Fibroblast of lung (primary cell): ENCODE measurements at regions not wholly inside any gene's neighbourhood (a gene's known extent, or its start where the extent isn't known, plus 50 kb on each side); places are given as distances from the start of the nearest gene placed in this dataset.
A peak's percentile ranks its signal among the peaks of the same experiment; 100 is the strongest.

ENCODE experiments used
- DNase-seq, 2 donors: peaks; one replicate each; pipeline versions ENCODE4 v3.0.0 to v3.0.0-alpha.2; 2010; ENCODE audit warnings: low read depth in 2 of 2
- H2AFZ ChIP-seq: 2 replicates; pipeline ENCODE4 v1.5.1; 2012; ENCODE audit warnings: low read length, control low read depth, inconsistent platforms
- H3K27ac ChIP-seq: 2 replicates; pipeline ENCODE4 v1.5.1; 2011; ENCODE audit warnings: low read length, control low read depth; ENCODE audit not compliant: insufficient read depth
- H3K27me3 ChIP-seq: 2 replicates; pipeline ENCODE4 v1.5.1; 2011; ENCODE audit warnings: mild to moderate bottlenecking, low read length; ENCODE audit not compliant: control insufficient read depth, insufficient read depth
- H3K36me3 ChIP-seq: 2 replicates; pipeline ENCODE4 v1.5.1; 2011; ENCODE audit warnings: low read length; ENCODE audit not compliant: control insufficient read depth, insufficient read depth
- H3K4me1 ChIP-seq: 2 replicates; pipeline ENCODE4 v1.5.1; 2011; ENCODE audit warnings: low read length; ENCODE audit not compliant: control insufficient read depth, insufficient read depth; ENCODE audit errors: extremely low read depth
- H3K4me2 ChIP-seq: 2 replicates; pipeline ENCODE4 v1.5.1; 2011; ENCODE audit warnings: low read length, control low read depth; ENCODE audit not compliant: insufficient read depth; ENCODE audit errors: extremely low read depth
- H3K4me3 ChIP-seq, 4 experiments: fragments of 200-600 bp in 1 of 4; sonication (generic) in 1 of 4; replicated peaks in 1 of 4; 2 replicates each; pipeline ENCODE4 v1.5.1; 2011 to 2016; ENCODE audit warnings: low read length in 4 of 4, low read depth in 3 of 4, mild to moderate bottlenecking in 3 of 4, control low read depth in 2 of 4, inconsistent platforms in 1 of 4, mixed read lengths in 1 of 4; ENCODE audit not compliant: insufficient read depth in 1 of 4; ENCODE audit errors: control extremely low read depth in 1 of 4
- H3K79me2 ChIP-seq: 2 replicates; pipeline ENCODE4 v1.5.1; 2012; ENCODE audit warnings: mild to moderate bottlenecking, low read length, inconsistent platforms; ENCODE audit not compliant: control insufficient read depth, insufficient read depth
- H3K9ac ChIP-seq: 2 replicates; pipeline ENCODE4 v1.5.1; 2011; ENCODE audit warnings: mild to moderate bottlenecking, low read length, control low read depth; ENCODE audit not compliant: insufficient read depth
- H3K9me3 ChIP-seq: 2 replicates; pipeline ENCODE4 v1.5.1; 2012; ENCODE audit warnings: low read depth, low read length; ENCODE audit not compliant: control insufficient read depth, insufficient read depth
- H4K20me1 ChIP-seq: 2 replicates; pipeline ENCODE4 v1.5.1; 2011; ENCODE audit warnings: low read length; ENCODE audit not compliant: control insufficient read depth, insufficient read depth; ENCODE audit errors: extremely low read depth
- EZH2 ChIP-seq: IDR thresholded peaks from 2 replicates; pipeline ENCODE4 v1.5.1; 2012; ENCODE audit warnings: low read length, control low read depth, mild to moderate bottlenecking; ENCODE audit errors: missing control alignments
- TF ChIP-seq, protein P1 (sequence below), 2 donors: IDR thresholded peaks in 1 of 2; conservative IDR thresholded peaks in 1 of 2; 1 replicate in 1 of 2; 2 replicates in 1 of 2; pipeline ENCODE4 v1.5.1; 2011 to 2012; ENCODE audit warnings: low read length in 2 of 2, control low read depth in 1 of 2, inconsistent platforms in 1 of 2, low read depth in 1 of 2, mild to moderate bottlenecking in 1 of 2

DNA sequence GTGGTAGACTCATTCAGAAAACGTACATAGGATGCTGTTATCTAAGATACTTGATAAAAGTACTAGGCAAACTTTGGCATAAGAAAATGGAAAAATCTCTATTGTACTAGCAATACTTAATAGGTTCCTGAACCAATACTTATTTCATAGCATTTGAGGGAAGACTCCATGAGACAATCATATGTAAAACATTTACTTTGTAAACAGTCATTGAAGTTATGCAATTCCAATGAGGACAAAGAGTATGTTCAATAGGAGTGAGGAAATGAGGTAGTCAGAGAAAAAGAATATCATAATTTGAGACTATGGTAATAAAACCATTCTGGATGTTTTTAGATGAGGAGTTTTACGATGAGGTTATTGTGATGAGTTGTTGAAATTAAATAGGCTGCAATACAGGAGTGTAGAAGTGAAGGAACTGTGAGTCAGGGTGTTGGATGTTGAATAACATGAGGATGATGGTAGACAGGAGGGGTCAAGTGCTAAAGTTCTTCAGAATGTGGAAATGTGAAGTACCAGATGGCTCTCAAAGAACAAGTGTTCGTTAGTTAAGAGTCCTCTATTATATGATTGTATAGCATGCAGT lies 397.9 kb downstream of the PPP3CA start:
- peak in 1 of 2 donors; percentile 41 for DNase-seq
- no peaks in the 10 kb centered on the region for H3K27me3 ChIP-seq
- no peak for TF ChIP-seq EZH2
- TF ChIP-seq, protein P1, sequence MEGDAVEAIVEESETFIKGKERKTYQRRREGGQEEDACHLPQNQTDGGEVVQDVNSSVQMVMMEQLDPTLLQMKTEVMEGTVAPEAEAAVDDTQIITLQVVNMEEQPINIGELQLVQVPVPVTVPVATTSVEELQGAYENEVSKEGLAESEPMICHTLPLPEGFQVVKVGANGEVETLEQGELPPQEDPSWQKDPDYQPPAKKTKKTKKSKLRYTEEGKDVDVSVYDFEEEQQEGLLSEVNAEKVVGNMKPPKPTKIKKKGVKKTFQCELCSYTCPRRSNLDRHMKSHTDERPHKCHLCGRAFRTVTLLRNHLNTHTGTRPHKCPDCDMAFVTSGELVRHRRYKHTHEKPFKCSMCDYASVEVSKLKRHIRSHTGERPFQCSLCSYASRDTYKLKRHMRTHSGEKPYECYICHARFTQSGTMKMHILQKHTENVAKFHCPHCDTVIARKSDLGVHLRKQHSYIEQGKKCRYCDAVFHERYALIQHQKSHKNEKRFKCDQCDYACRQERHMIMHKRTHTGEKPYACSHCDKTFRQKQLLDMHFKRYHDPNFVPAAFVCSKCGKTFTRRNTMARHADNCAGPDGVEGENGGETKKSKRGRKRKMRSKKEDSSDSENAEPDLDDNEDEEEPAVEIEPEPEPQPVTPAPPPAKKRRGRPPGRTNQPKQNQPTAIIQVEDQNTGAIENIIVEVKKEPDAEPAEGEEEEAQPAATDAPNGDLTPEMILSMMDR (conservative IDR thresholded peaks at IDR 0.05 in 1 of 2, IDR thresholded peaks at IDR 0.05 in 1 of 2; ENCODE audit: low read depth in 1 of 2, low read length in 2 of 2) = no peak

DNA sequence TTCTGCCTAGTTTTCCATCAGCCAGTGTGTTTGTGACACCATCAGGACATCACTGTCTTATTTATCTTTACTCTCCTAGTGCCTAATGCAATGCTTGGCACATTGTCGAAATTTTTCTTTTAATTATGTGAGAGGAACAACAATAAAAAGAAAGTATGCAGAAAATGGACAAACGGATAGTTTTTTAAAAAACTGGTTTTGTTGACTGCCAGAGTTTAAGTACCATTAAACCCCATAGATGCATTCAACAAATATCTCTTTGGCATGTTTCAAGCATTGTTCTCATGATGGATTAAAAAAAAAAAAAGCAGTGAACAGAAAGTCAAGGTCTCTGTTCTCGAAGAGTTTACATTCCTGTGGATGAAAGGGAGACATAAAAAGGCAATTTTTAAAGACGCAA lies 398.4 kb downstream of the PPP3CA start:
- DNase-seq = peak in 1 of 2 donors; percentile 21

More for the DNA sequence above, 397.9 kb downstream of the PPP3CA start:
- H3K79me2 ChIP-seq = no peaks in the 10 kb centered on the region
- H3K9ac ChIP-seq = no peak overlapping the region
- H3K9me3 ChIP-seq = no peaks in the 10 kb centered on the region
- H3K27ac ChIP-seq = no peak overlapping the region
- no peaks in the 10 kb centered on the region for H3K4me1 ChIP-seq
- no peaks in the 10 kb centered on the region for H4K20me1 ChIP-seq
- no peak overlapping the region for H3K4me3 ChIP-seq
- H3K4me2 ChIP-seq = no peak overlapping the region
- H3K36me3 ChIP-seq = no peaks in the 10 kb centered on the region
- no peak overlapping the region for H2AFZ ChIP-seq

DNA sequence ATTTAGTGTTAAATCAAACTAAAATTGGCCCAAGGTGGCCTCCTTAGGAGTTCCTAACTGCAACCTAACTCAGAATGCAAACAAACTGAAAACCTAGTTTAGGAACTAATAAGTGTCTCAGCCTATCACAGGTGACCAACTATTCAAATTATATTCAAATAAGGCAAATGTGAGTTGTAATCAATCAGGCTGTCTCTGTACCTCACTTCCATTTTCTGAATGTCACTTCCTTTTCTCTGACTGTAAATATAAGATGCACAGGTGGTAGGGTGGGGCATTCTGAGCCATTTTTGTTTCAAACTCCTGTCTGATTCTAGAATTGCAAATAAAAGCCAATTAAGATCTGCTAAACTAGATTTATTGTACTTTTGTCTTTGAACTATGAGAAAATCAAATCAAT lies 401.5 kb downstream of the PPP3CA start:
- no peak overlapping the region for H3K4me3 ChIP-seq
- no peak for TF ChIP-seq EZH2
- TF ChIP-seq, protein P1 (conservative IDR thresholded peaks at IDR 0.05 in 1 of 2, IDR thresholded peaks at IDR 0.05 in 1 of 2; ENCODE audit: low read depth in 1 of 2, low read length in 2 of 2) = no peak
- no peak for DNase-seq

More for the DNA sequence above, 398.4 kb downstream of the PPP3CA start:
- H3K79me2 ChIP-seq = no peaks in the 10 kb centered on the region
- H3K27ac ChIP-seq = no peak overlapping the region
- H3K4me2 ChIP-seq = no peak overlapping the region
- H3K27me3 ChIP-seq = no peaks in the 10 kb centered on the region
- H4K20me1 ChIP-seq = no peaks in the 10 kb centered on the region
- H3K9me3 ChIP-seq = no peaks in the 10 kb centered on the region
- no peak for TF ChIP-seq EZH2
- TF ChIP-seq, protein P1 (conservative IDR thresholded peaks at IDR 0.05 in 1 of 2, IDR thresholded peaks at IDR 0.05 in 1 of 2; ENCODE audit: low read depth in 1 of 2, low read length in 2 of 2) = no peak
- no peak overlapping the region for H2AFZ ChIP-seq
- no peaks in the 10 kb centered on the region for H3K4me1 ChIP-seq
- no peak overlapping the region for H3K9ac ChIP-seq
- no peaks in the 10 kb centered on the region for H3K36me3 ChIP-seq
- no peak overlapping the region for H3K4me3 ChIP-seq

More for the DNA sequence above, 401.5 kb downstream of the PPP3CA start:
- Histone ChIP-seq H3K27ac (no peak overlapping the region), H3K79me2 (no peaks in the 10 kb centered on the region), H3K4me1 (no peaks in the 10 kb centered on the region), H3K4me2 (no peak overlapping the region), H3K9ac (no peak overlapping the region), H2AFZ (no peak overlapping the region), H3K36me3 (no peaks in the 10 kb centered on the region), H3K27me3 (no peaks in the 10 kb centered on the region), H4K20me1 (no peaks in the 10 kb centered on the region), H3K9me3 (no peaks in the 10 kb centered on the region)
